Glomerular endothelial cell (primary cell): ENCODE measurements at regions not wholly inside any gene's neighbourhood (a gene's known extent, or its start where the extent isn't known, plus 50 kb on each side); places are given as distances from the start of the nearest gene placed in this dataset.
"Not testable (repeated sequence)": the region's sequence is repeated elsewhere in the genome, so short reads cannot be mapped to it uniquely, and the experiment has no call there.

ENCODE experiments used
- DNase-seq: peaks from one replicate; pipeline ENCODE4 v3.0.0-alpha.2; 2011; ENCODE audit warnings: low read depth, low spot score; ENCODE audit errors: extremely low read depth

GRCh38 chr9:78934880-78935279 is 636.9 kb upstream of the TLE4 start:
- DNase-seq, result no peak

- DNase-seq, result no peak
These were observed 632.9 kb upstream of the TLE4 start for GRCh38 chr9:78938821-78939220.

DNA sequence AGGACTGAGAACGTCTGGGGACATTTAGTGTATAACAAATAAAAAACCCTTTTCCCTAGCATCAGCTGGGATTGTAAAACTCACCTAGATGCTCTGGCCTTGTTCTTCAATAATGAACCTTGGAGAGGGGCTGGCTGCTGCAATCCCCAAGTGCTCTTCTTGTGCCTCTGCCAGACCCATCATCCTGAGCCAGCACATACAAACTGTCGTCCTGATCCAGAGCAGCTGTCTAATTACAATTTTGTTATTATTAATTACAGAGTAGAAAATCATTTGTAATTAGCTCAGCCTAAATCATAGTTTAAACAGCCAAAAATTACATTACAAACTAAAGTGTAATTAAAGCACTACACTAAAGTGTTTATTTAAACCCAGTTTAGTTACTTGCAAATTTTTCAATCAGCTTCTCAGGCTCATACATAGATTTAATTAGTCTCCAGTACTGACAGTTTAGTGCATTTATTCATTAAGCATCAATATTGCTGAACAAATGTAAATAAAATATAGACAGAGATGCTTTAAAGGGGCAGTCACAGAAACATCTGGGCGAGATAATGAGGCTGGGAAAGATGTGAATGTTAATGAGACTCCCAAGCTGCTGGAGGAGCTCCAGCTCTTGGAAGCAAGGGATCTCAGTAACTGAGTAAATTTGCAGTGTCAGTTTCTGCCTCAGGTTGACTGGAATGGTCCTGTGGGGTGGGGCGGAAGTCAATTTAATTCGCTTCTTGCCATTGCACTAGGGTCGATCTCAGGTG is 632.3 kb upstream of the TLE4 start:
- no peak for DNase-seq

GRCh38 chr9:78940121-78940855 is 631.5 kb upstream of the TLE4 start:
- no peak for DNase-seq

- no peak for DNase-seq
These were observed 617.5 kb upstream of the TLE4 start for GRCh38 chr9:78954286-78954685.

- DNase-seq, result no peak
These were observed 612.9 kb upstream of the TLE4 start for GRCh38 chr9:78958892-78959291.

GRCh38 chr9:78962156-78962555 is 609.6 kb upstream of the TLE4 start:
- DNase-seq, result no peak

DNA sequence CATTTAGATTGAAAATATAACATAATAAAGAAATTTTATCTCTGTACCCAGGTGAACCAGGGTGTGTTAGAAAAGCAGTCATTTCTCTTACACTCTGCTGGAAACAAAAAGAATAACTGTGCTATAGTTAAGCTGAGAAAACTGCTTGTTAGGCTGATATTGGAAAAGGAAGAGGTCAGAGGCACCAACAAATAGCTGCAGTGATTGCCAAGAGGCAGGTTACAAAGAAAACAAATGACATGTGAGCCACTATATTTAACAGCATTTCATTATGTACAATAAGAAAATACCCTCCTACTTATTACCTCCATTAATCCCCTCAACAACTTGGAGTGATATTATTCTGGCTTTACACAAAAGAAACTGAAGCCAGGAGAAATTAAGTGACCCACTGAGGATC is 607.9 kb upstream of the TLE4 start:
- no peak for DNase-seq

- no peak for DNase-seq
These were observed 604.1 kb upstream of the TLE4 start for GRCh38 chr9:78967596-78968217.

DNA sequence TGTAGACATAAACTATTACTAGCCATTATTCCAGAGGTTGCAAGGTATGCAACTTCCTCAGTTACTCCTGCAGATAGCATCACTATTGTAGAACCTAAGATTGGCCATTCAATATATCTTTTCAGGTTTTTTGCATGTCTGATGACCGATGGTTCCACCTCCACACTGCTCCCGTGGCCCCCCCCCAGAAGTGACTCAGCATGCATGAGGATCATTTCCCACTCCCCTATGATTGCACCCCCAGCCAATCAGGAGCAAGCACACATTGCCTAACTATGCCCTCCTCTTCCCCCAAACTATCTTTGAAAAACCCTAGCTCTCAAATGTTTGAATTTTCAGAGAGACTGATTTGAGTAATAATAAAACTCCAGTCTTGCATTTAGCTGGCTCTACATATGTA is 601.4 kb upstream of the TLE4 start:
- no peak for DNase-seq

DNA sequence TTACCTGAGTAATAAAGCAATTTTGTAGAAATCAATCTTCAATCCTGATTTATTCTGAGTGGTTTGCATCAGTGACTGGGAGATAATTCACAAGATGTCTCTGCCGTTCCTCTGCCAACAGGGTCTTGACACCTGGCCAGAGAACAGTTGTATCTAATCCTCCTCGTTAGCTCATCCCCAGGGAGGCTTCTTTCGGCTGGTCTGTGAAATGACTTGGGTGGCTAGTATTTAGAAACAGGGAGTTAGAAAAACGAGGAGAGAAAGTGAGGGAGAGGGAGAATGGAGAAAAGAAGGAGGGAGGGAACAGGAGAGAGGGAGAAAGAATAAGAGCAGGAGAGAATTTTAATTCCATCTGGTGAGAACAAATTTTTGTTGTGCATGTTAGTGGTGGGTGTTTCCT is 600.2 kb upstream of the TLE4 start:
- no peak for DNase-seq

DNA sequence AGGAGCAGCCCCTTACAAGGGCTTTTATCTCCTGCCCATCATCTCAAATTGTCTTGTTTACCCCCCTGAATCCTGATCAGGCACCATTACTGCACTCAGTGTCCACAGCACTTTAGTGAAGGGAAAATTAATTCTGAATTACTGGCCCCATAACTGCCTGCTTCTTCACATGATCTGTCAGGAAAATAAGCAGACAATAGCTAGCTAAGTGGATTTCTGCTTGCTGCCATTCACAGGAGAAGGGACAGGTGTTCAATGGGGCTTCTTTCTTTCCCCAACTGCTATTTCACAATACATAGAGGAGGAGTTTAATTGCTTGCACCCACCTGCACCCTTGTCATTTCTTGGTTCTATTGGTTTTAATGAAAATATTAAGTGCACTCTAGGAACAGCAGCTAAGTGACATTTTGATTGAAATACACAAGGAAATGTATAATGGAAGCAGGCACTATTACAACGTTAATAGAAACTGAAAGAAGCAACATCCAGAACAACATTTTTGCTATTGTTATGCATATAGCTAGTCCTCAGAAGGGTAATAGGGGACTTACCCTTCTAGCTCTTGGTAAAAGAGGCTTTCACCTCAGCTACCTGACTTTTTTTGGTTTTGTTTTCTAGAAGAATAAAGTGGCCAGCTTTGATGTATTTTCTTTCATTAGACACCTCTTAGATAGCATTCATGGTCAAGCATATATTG is 599.3 kb upstream of the TLE4 start:
- DNase-seq, result no peak

DNA sequence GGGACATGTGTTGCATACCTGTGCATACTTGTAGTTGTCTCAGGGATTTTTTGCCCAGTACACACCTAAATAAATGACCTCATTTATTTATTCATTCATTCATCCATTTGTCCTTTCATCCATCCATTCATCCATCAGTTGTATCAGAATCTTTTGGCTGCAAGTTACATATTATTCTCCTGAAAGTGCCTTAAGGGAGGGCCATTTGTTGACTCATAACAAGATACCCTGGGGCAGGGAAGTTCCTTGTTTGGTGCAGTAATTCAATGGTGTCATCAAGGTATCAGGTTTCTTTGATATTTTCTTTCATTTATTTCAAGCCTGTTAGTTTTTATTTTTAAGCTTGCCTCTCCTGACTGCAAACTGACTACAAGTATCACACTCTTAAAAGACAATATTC is 597.9 kb upstream of the TLE4 start:
- no peak for DNase-seq

- DNase-seq, result no peak
These were observed 588.9 kb upstream of the TLE4 start for GRCh38 chr9:78982849-78983248.

DNA sequence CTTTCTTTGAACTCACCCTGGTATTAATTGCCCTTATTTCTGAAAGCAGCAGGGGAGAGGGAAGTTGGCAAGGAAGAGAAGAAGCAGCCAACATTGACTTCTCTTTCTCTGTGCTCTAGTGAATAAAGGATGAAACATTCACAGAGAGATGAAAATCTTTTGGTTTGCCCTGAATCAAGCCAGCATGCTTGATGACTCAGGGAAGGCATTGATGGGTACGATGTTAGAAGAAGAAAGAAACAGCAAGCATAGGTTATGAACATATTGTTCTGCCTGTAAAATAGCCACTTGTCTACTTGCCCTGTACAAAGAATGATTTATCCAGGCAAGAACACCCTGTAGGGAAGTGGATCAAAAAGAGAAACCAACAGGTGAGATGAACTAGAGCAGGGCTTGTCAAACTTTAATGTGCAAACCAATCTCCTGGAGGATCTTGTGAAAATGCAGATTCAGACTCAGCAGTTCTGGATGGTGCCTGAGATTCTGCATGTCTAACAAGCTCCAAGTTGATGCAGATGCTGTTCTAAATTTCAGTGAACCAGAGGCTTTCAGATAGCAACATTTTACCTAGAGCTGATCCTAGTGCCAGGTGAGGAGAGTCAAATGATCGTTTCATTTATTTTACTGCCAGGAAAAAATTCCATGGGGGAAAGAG is 586.6 kb upstream of the TLE4 start:
- no peak for DNase-seq

GRCh38 chr9:78986446-78986845 is 585.3 kb upstream of the TLE4 start:
- DNase-seq, result no peak

GRCh38 chr9:78989031-78989658 is 582.6 kb upstream of the TLE4 start:
- DNase-seq, result no peak

DNA sequence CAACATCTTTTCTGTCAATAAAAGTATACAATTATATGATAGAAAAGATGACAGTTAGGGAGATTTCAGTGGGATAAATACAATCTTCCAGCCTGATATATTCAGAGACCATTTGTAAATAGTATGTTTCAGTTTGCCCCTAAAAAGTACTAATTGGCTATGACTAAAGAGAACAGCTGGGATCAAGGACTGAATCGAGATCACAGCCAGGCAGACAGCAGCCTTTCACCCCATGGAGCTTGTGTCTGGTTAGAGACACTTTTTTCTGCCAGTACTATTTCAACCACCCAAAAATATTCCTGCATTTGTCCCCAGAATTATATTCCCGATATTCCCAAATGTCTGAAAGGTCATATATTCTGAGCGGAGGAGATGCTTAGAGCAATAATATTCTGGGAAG is 577.3 kb upstream of the TLE4 start:
- DNase-seq, result no peak

GRCh38 chr9:78994974-78995373 is 576.8 kb upstream of the TLE4 start:
- not testable (repeated sequence) for DNase-seq

GRCh38 chr9:78997296-78997695 is 574.5 kb upstream of the TLE4 start:
- DNase-seq, result peak; percentile 22
